SK-N-SH treated with all-trans-retinoic acid at 6 μM for 48 hours (cell line): ENCODE measurements at regions not wholly inside any gene's neighbourhood (a gene's known extent, or its start where the extent isn't known, plus 50 kb on each side); places are given as distances from the start of the nearest gene placed in this dataset.

Source experiments
- ATAC-seq: fragments of 200-7000 bp; cut with Tn5 transposase; 3 replicates; pipeline ENCODE4 v1.9.1; 2020; ENCODE audit warnings: mild to moderate bottlenecking, moderate library complexity
- ARNTL ChIP-seq: fragments of 450-650 bp; formaldehyde crosslinking; IDR thresholded peaks from 2 replicates; pipeline ENCODE4 v1.5.0; 2020; ENCODE audit warnings: low read depth, mild to moderate bottlenecking, moderate library complexity, borderline replicate concordance
- BACH2 ChIP-seq: fragments of 250-450 bp; sonication (Bioruptor Pico); IDR thresholded peaks from 2 replicates; pipeline ENCODE4 v1.9.0; 2021; ENCODE audit warnings: mild to moderate bottlenecking, borderline replicate concordance
- CSDC2 ChIP-seq: fragments of 250-450 bp; sonication (Bioruptor Pico); IDR thresholded peaks from 2 replicates; pipeline ENCODE4 v1.5.0; 2020; ENCODE audit warnings: mild to moderate bottlenecking, moderate library complexity
- ESRRG ChIP-seq: fragments of 250-450 bp; sonication (Bioruptor Pico); IDR thresholded peaks from 2 replicates; pipeline ENCODE4 v1.6.1; 2021; ENCODE audit warnings: mild to moderate bottlenecking
- ISL1 ChIP-seq: fragments of 250-450 bp; sonication (Bioruptor Pico); IDR thresholded peaks from 2 replicates; pipeline ENCODE4 v2.1.2; 2022; ENCODE audit warnings: mild to moderate bottlenecking, moderate library complexity
- OSR1 ChIP-seq: fragments of 250-450 bp; sonication (Bioruptor Pico); IDR thresholded peaks from 2 replicates; pipeline ENCODE4 v1.8.0; 2022; ENCODE audit warnings: moderate library complexity, mild to moderate bottlenecking, inconsistent platforms
- PPARA ChIP-seq: fragments of 250-450 bp; sonication (Bioruptor Pico); IDR thresholded peaks from 2 replicates; pipeline ENCODE4 v1.5.0; 2020; ENCODE audit warnings: mild to moderate bottlenecking, borderline replicate concordance
- RARB ChIP-seq: fragments of 250-450 bp; sonication (Bioruptor Pico); IDR thresholded peaks from 2 replicates; pipeline ENCODE4 v1.8.0; 2021; ENCODE audit warnings: mild to moderate bottlenecking, moderate library complexity
- SNAI2 ChIP-seq: fragments of 250-450 bp; sonication (Bioruptor Pico); IDR thresholded peaks from 2 replicates; pipeline ENCODE4 v1.5.0; 2020; ENCODE audit warnings: mild to moderate bottlenecking, moderate library complexity
- TOX ChIP-seq: fragments of 250-450 bp; sonication (Bioruptor Pico); IDR thresholded peaks from 2 replicates; pipeline ENCODE4 v1.8.0; 2021; ENCODE audit warnings: mild to moderate bottlenecking, moderate library complexity, borderline replicate concordance
- ZC3H10 ChIP-seq: fragments of 250-450 bp; sonication (Bioruptor Pico); IDR thresholded peaks from 2 replicates; pipeline ENCODE4 v1.5.1; 2021; ENCODE audit warnings: mild to moderate bottlenecking, moderate library complexity
- ZFP3 ChIP-seq: fragments of 250-450 bp; sonication (Bioruptor Pico); IDR thresholded peaks from 2 replicates; pipeline ENCODE4 v1.5.0; 2020; ENCODE audit warnings: mild to moderate bottlenecking, moderate library complexity
- ZNF565 ChIP-seq: fragments of 450-650 bp; formaldehyde crosslinking; conservative IDR thresholded peaks from 2 replicates; pipeline ENCODE4 v1.5.0; 2020; ENCODE audit warnings: low read depth, mild to moderate bottlenecking, moderate library complexity
- ZNF70 ChIP-seq: fragments of 450-650 bp; formaldehyde crosslinking; IDR thresholded peaks from 2 replicates; pipeline ENCODE4 v1.5.0; 2020; ENCODE audit warnings: mild to moderate bottlenecking, moderate library complexity
- ZNF8 ChIP-seq: fragments of 450-650 bp; formaldehyde crosslinking; IDR thresholded peaks from 2 replicates; pipeline ENCODE4 v1.5.0; 2020; ENCODE audit warnings: mild to moderate bottlenecking, moderate library complexity
- TF ChIP-seq, protein P1 (sequence below): fragments of 250-450 bp; sonication (Bioruptor Pico); IDR thresholded peaks from 2 replicates; pipeline ENCODE4 v1.5.1; 2021; ENCODE audit warnings: mild to moderate bottlenecking, moderate library complexity
- TF ChIP-seq, protein P2 (sequence below): fragments of 250-450 bp; sonication (Bioruptor Pico); IDR thresholded peaks from 2 replicates; pipeline ENCODE4 v1.8.0; 2021; ENCODE audit warnings: low read depth, mild to moderate bottlenecking, moderate library complexity, borderline replicate concordance
- TF ChIP-seq, protein P3 (sequence below): fragments of 250-450 bp; sonication (Bioruptor Pico); IDR thresholded peaks from 2 replicates; pipeline ENCODE4 v1.8.0; 2020; ENCODE audit warnings: mild to moderate bottlenecking, moderate library complexity, borderline replicate concordance
- TF ChIP-seq, protein P4 (sequence below): fragments of 250-450 bp; sonication (Bioruptor Pico); IDR thresholded peaks from 2 replicates; pipeline ENCODE4 v1.5.1; 2020; ENCODE audit warnings: low read depth, mild to moderate bottlenecking, moderate library complexity
- TF ChIP-seq, protein P5 (sequence below): fragments of 250-450 bp; sonication (Bioruptor Pico); IDR thresholded peaks from 2 replicates; pipeline ENCODE4 v1.5.0; 2020; ENCODE audit warnings: mild to moderate bottlenecking, moderate library complexity

DNA sequence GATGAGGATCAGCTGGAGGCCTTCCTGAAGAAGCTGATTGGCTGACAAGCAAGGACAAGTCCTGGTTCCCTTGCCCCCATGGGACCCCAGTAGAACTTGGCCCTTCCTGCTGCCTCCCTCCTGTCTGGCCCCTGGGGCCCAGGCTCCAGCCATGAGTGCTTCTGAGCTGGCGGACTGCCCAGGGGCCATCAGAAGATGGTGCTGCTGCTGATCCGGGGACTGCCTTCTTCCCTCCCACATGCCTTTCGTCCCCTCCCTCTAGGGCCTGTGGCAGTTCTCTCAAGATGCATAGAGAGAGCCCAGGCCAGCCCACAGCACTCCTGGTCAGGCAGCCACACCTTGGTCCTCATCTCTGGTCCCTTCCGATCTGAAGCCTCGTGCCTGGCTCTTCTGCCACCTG is 57.9 kb upstream of the PRKACB start:
- TF ChIP-seq ZC3H10 (CRISPR knock-in tag) (no peak), PPARA (CRISPR knock-in tag) (no peak), ARNTL (CRISPR knock-in tag) (no peak), BACH2 (CRISPR knock-in tag) (no peak), RARB (CRISPR knock-in tag) (no peak), ISL1 (CRISPR knock-in tag) (no peak), SNAI2 (no peak), ESRRG (CRISPR knock-in tag) (no peak), CSDC2 (CRISPR knock-in tag) (no peak), OSR1 (no peak), ZNF70 (CRISPR knock-in tag) (no peak), ZNF565 (CRISPR knock-in tag) (no peak), TOX (CRISPR knock-in tag) (no peak), ZNF8 (CRISPR knock-in tag) (no peak)
- TF ChIP-seq, protein P1, sequence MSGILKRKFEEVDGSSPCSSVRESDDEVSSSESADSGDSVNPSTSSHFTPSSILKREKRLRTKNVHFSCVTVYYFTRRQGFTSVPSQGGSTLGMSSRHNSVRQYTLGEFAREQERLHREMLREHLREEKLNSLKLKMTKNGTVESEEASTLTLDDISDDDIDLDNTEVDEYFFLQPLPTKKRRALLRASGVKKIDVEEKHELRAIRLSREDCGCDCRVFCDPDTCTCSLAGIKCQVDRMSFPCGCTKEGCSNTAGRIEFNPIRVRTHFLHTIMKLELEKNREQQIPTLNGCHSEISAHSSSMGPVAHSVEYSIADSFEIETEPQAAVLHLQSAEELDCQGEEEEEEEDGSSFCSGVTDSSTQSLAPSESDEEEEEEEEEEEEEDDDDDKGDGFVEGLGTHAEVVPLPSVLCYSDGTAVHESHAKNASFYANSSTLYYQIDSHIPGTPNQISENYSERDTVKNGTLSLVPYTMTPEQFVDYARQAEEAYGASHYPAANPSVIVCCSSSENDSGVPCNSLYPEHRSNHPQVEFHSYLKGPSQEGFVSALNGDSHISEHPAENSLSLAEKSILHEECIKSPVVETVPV (CRISPR knock-in tag): no peak
- TF ChIP-seq, protein P2, sequence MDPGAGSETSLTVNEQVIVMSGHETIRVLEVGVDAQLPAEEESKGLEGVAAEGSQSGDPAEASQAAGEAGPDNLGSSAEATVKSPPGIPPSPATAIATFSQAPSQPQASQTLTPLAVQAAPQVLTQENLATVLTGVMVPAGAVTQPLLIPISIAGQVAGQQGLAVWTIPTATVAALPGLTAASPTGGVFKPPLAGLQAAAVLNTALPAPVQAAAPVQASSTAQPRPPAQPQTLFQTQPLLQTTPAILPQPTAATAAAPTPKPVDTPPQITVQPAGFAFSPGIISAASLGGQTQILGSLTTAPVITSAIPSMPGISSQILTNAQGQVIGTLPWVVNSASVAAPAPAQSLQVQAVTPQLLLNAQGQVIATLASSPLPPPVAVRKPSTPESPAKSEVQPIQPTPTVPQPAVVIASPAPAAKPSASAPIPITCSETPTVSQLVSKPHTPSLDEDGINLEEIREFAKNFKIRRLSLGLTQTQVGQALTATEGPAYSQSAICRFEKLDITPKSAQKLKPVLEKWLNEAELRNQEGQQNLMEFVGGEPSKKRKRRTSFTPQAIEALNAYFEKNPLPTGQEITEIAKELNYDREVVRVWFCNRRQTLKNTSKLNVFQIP (CRISPR knock-in tag): no peak
- TF ChIP-seq, protein P3, sequence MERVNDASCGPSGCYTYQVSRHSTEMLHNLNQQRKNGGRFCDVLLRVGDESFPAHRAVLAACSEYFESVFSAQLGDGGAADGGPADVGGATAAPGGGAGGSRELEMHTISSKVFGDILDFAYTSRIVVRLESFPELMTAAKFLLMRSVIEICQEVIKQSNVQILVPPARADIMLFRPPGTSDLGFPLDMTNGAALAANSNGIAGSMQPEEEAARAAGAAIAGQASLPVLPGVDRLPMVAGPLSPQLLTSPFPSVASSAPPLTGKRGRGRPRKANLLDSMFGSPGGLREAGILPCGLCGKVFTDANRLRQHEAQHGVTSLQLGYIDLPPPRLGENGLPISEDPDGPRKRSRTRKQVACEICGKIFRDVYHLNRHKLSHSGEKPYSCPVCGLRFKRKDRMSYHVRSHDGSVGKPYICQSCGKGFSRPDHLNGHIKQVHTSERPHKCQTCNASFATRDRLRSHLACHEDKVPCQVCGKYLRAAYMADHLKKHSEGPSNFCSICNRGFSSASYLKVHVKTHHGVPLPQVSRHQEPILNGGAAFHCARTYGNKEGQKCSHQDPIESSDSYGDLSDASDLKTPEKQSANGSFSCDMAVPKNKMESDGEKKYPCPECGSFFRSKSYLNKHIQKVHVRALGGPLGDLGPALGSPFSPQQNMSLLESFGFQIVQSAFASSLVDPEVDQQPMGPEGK: no peak
- TF ChIP-seq, all 23 proteins: peak for 0
- ATAC-seq: no peak

DNA sequence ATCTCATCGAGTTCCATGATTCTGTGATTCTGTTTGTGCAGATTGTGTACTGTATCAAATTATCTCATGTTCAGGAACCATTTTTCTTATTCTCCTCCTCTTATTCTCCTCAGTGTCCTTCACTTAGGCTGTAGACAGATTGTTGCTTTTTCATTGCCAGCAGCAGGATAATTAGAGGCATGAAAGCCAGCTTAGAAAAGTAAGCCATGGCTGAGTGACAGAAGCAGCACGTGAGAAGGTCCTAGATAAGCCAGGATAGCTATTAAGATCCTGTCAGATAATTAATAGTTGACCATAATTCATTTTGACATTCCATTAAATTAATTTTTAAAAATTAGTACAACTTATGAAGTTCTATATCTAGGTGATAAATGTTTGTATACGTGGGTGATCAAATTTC is 60.8 kb upstream of the PRKACB start:
- TF ChIP-seq, protein P2 (CRISPR knock-in tag): no peak
- TF ChIP-seq ZNF8 (CRISPR knock-in tag): no peak
- TF ChIP-seq SNAI2: no peak
- TF ChIP-seq ZNF70 (CRISPR knock-in tag): no peak
- TF ChIP-seq RARB (CRISPR knock-in tag): no peak
- TF ChIP-seq, protein P4, sequence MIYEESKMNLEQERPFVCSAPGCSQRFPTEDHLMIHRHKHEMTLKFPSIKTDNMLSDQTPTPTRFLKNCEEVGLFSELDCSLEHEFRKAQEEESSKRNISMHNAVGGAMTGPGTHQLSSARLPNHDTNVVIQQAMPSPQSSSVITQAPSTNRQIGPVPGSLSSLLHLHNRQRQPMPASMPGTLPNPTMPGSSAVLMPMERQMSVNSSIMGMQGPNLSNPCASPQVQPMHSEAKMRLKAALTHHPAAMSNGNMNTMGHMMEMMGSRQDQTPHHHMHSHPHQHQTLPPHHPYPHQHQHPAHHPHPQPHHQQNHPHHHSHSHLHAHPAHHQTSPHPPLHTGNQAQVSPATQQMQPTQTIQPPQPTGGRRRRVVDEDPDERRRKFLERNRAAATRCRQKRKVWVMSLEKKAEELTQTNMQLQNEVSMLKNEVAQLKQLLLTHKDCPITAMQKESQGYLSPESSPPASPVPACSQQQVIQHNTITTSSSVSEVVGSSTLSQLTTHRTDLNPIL: no peak
- TF ChIP-seq ARNTL (CRISPR knock-in tag): no peak
- TF ChIP-seq ZNF565 (CRISPR knock-in tag): no peak
- ATAC-seq: no peak

DNA sequence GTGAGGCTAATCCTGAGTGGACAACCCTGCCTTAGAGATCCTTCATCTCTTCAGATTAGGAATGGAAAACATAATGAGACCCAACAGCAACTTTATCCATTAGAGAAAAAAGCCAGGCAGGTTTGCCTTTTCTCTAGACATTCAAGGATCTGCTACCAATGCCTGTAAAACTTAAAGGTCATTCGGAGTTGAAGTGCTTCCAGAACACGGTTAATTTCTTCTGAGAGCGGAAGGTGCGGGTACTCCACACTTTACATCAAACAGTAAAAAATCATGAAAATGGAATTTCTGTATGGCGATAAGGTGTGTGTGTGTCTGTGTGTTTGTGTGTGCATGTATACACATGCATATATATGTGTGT is 65.2 kb upstream of the PRKACB start:
- no peak for ATAC-seq
- TF ChIP-seq RARB (CRISPR knock-in tag): no peak
- no peak for TF ChIP-seq ZNF565 (CRISPR knock-in tag)
- no peak for TF ChIP-seq ZC3H10 (CRISPR knock-in tag)
- TF ChIP-seq, protein P5, sequence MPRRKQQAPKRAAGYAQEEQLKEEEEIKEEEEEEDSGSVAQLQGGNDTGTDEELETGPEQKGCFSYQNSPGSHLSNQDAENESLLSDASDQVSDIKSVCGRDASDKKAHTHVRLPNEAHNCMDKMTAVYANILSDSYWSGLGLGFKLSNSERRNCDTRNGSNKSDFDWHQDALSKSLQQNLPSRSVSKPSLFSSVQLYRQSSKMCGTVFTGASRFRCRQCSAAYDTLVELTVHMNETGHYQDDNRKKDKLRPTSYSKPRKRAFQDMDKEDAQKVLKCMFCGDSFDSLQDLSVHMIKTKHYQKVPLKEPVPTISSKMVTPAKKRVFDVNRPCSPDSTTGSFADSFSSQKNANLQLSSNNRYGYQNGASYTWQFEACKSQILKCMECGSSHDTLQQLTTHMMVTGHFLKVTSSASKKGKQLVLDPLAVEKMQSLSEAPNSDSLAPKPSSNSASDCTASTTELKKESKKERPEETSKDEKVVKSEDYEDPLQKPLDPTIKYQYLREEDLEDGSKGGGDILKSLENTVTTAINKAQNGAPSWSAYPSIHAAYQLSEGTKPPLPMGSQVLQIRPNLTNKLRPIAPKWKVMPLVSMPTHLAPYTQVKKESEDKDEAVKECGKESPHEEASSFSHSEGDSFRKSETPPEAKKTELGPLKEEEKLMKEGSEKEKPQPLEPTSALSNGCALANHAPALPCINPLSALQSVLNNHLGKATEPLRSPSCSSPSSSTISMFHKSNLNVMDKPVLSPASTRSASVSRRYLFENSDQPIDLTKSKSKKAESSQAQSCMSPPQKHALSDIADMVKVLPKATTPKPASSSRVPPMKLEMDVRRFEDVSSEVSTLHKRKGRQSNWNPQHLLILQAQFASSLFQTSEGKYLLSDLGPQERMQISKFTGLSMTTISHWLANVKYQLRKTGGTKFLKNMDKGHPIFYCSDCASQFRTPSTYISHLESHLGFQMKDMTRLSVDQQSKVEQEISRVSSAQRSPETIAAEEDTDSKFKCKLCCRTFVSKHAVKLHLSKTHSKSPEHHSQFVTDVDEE (CRISPR knock-in tag): no peak
- no peak for TF ChIP-seq BACH2 (CRISPR knock-in tag)
- TF ChIP-seq, protein P2 (CRISPR knock-in tag): no peak
- TF ChIP-seq, protein P4: no peak
- TF ChIP-seq OSR1: no peak
- TF ChIP-seq ESRRG (CRISPR knock-in tag): no peak
- TF ChIP-seq ZFP3: no peak
- no peak for TF ChIP-seq ARNTL (CRISPR knock-in tag)
- TF ChIP-seq, protein P3: no peak
- TF ChIP-seq SNAI2: no peak
- TF ChIP-seq ZNF8 (CRISPR knock-in tag): no peak
- no peak for TF ChIP-seq CSDC2 (CRISPR knock-in tag)
